DMS153 (cell line): ENCODE measurements at regions not wholly inside any gene's neighbourhood (a gene's known extent, or its start where the extent isn't known, plus 50 kb on each side); places are given as distances from the start of the nearest gene placed in this dataset.
"Not testable (repeated sequence)": the region's sequence is repeated elsewhere in the genome, so short reads cannot be mapped to it uniquely, and the experiment has no call there.

ENCODE experiments used
- DNase-seq: peaks from one replicate; lab custom pipeline; 2025; lab: John Stamatoyannopoulos, UW

DNA sequence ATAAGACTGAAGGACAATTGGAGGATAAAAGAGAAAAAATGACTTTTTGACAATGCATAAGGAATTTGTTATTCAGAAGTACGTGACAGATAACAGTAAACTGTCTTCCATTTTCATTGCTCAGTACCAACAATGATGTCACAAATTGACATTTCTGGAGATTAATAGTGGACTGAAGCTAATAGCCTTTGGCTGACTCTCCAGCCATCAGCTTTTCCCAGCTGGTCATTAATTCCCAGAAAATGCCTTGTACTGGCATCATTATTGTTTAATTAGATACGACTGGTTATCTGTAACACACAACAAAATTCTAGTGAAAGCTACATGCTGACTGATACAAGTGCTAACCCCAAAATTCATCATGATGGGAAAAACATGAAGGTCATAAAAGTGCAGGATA is 147.9 kb upstream of the FGF13 start:
- no peak for DNase-seq

DNA sequence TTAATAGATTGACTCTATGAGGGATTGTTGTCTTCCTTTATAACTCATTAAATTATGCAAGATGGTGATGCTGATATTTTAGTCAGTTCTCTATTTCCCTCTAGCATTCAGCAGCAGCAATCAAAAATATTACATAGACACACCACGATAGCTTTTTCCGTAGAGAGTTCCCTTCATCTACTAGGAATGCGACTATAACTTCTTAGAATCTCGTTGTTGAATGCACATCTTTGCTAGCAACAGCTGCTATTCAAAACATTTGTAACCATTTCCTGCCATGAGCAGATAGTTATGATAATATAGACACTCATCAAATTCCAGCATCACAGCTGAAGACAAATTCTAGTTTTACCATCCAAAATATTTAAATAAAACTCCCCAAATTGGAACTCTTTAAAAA is 147.4 kb upstream of the FGF13 start:
- DNase-seq: no peak

DNA sequence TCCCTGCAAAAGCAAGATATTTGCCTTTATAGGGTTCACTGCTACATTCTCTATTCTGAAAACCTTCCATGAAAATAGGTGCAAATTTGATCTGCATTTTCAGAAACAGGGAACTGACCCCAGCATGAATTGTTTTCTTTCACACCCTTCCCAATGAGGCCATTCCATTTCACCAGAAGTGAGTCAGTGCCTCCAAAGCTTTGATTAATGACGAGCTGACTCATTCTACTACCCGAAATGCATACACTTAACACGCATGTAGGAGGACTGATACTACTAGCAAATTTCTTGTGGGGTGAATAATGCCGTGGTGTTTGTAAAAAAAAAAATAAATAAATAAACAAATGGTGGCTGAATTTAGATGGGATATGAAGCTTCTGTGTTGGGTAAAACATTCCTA is 146.9 kb upstream of the FGF13 start:
- no peak for DNase-seq

DNA sequence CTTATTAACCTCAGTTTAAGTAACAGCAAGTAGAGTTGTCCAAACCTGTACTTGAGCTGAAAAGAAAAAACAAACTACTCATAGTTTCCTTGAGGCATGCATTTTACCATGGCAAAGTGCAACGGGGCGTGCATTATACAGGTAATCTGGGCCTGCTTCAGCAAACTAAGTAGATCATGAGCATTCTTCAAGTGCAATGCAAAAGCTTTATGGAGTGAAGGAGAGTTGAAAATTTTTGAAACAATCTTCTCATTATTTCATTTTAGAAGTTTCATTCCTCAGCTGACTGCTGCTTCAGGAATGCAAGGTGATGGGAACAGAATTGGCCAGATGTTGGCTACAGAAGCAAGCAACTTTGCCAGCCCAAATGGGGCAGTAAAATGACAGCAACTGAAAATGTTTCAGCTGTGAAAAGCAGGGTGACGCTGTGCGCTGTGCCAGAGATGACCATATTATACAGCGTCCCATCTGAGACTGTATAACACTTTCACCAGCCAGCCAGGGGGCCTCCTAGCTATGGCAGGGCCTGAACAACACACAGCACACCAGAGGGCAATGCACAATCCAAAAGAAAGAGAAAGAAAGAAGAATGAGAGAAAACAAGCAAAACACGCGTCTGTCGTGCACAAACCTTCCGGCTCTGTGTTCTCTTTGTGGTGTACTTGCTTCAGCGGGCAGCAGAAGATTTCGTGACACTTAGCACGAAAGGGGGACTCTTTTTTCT is 145.5 kb upstream of the FGF13 start:
- no peak for DNase-seq

DNA sequence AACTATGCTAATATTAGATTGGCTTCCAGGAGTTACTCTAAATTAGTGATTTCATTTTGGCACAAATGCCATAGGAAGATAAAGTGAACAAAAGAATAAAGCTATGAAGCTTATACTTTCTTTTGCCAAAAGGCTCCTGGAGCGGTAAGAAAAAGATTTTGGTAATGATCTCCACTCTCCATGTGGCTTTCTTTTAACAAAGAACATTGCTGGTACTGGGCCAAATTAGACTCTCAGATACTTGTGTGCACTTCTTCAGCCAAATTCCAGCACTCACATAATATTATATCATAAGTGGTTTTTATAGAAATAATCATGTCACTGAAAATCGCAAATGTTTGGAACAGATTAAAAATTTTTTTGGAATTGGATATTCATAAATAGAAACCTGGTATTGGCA is 142.4 kb upstream of the FGF13 start:
- DNase-seq: no peak

DNA sequence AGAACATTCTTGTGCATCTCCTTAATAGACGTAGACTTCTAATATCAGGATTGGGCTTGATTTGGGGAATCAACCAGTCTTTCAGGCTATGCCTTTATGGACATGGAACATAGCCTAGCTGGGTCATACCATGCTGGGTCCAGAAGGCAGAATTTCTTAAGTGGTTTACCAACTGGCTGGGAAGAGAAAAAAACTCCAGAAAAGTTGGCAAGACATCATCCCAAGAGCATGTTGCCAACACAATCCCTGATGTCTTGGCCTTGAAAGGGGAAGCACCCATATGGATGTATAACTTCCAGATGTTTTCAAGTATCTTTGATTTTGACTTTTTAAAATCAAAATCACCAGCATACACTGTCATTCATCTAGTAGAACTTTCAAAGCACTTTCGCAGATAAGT is 138.0 kb upstream of the FGF13 start:
- DNase-seq: no peak

DNA sequence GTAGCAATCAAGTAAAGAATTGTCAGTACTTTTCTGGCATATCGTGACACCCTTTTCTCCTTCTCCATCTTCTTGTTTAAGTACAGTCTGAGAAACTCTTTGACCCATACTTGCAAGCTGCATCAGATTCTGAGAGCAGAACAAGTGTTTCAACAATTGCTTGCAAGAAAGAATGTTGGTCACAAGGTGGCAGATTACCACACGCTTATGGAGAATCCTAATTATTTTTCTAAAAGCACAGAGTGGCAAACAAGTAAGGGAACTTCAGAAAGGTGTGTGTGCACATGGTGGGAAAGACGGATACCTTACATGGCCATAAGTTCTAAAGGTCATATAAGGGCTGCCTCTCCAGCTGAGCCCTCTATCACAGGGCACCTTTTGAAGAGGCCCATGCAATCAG is 136.4 kb upstream of the FGF13 start:
- DNase-seq: no peak

DNA sequence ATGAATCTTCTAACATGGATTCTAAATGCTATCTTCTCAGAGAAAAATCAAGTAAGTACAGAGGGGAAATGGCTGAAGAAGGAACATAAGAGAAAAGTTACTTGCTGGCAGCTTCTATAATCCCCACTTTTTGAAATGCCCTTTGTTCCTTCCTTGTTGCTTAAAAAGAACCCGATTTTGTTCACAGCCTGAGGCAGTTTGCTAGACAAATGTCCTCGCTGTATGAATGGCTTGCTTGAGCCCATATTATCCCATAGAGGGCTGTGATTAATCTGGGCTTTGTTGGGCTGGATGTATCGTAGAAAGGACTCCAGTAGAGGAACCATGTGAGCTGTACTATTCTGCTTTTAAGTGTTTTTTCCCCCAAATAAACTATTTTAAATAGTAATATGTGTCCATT is 134.3 kb upstream of the FGF13 start:
- no peak for DNase-seq

DNA sequence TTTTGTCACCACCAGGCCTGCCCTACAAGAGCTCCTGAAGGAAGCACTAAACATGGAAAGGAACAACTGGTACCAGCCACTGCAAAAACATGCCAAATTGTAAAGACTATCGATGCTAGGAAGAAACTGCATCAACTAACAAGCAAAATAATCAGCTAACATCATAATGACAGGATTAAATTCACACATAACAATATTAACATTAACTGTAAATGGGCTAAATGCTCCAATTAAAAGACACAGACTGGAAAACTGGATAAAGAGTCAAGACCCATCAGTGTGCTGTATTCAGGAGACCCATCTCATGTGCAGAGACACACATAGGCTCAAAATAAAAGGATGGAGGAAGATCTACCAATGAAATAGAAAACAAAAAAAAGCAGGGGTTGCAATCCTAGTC is 95.9 kb upstream of the FGF13 start:
- not testable (repeated sequence) for DNase-seq

DNA sequence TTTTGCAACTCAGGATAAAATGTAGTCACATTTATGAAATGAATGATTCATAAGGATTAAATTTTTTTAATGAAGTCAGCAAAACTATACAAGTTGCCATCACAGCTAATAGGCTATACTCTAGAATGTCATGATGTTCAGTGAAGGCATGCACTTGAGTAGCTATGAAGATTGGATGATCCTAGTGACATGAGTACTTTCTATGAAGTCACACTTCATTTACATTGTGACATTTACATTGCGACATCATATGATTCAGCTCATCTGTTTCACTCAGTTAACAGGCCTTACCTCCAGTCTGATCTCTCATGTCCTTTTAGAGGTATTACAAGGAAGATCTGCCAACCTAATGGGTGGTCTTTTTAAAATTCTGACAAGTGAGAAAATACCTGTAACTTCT is 82.7 kb upstream of the FGF13 start:
- no peak for DNase-seq

DNA sequence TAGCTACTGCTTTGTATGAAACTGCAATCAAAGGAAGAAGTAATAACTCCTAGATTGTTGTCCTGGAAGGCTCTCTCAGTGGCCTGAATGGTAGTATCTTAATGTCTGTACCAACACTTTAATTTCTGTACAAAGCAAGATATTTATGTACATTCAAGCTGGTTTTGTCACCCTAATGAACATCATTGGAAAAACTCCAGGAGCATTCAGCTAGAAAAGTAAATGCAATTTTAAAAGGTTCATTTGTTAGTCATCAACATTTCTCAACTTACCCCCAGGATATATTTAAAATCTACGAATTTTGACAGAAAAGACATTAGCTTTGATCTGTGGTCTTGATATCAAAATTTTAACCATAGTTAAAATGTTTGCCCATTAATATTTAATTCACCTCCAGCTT is 80.0 kb upstream of the FGF13 start:
- no peak for DNase-seq

DNA sequence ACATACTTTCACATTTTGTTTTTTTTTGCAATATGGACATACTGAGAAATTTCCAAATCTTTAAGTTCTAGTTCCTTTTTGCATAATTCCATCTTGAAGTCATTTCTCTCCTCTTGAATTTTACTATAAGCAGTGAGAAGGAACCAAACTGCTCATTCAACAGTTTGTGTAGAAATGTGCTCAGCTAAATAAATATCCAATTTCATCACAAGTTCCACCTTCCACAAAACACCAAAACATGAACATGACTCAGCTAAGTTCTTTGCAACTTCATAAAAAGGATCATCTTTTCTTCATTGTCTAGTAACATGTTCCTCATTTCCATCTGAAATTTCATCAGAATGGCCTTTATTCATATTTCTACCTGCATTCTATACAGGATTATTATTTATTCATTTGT is 77.3 kb upstream of the FGF13 start:
- DNase-seq: no peak

DNA sequence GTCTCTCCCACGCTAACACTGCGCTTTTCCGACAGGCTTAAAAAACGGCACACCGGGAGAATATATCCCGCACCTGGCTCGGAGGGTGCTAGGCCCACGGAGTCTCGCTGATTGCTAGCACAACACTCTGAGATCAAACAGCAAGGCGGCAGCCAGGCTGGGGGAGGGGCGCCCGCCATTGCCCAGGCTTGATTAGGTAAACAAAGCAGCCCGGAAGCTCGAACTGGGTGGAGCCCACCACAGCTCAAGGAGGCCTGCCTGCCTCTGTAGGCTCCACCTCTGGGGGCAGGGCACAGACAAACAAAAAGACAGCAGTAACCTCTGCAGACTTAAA is 67.0 kb upstream of the FGF13 start:
- DNase-seq: not testable (repeated sequence)

DNA sequence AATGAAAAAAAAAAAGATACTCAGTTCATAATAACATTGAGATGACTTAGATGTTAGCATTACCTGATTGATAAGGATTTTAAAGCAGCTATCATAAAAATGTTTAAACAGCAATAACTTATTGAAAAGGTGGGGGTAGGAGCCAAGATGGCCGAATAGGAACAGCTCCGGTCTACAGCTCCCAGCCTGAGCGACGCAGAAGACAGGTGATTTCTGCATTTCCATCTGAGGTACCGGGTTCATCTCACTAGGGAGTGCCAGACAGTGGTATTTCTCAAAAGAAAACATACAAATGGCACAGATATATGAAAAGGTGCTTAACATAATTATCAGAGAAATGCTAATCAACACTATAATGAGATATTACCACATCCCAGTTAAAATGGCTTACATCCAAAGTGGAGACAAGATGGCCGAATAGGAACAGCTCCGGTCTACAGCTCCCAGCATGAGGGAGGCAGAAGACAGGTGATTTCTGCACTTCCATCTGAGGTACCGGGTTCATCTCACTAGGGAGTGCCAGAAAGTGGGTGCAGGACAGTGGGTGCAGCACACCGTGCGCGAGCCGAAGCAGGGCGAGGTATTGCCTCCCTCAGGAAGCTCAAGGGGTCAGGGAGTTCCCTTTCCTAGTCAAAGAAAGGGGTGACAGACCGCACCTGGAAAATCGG is 66.5 kb upstream of the FGF13 start:
- not testable (repeated sequence) for DNase-seq

DNA sequence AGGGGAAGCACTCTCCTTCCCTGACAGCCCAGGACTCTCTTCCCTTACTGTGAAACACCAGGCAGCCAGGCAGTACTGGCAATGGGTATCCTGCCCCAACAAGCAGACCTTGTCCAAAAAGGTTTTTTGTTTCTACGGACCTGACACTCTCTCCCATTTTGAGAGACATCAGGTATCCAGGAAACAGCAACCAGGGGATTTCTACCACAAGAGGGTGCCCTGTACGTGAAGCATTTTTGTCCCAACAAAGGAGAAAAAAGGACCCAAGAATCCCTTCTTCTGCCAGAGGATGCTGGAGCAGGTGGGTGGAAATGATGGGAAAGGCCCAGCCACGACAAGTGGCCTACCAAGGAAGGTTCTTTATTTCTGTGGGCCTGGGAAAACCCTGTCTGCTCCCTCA is 65.7 kb upstream of the FGF13 start:
- DNase-seq: no peak

DNA sequence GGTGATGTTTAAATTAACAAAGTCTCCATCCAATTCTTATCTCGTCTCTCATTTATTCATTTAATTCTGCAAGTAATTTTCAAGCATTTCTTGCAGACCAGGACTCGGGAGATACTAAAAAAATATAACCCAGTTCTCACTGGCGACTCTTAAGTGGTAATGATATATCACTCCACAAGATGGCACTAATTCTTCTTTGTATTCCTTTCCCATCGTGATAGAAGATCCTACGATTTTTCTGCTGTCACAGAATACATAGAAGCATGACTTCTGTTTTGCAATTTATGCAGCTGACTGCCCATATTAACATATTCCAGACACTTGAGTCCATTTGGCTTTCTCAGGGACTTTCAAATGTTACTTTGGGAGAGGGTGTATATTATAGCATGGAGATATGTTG is 64.0 kb upstream of the FGF13 start:
- DNase-seq: peak; percentile 29

DNA sequence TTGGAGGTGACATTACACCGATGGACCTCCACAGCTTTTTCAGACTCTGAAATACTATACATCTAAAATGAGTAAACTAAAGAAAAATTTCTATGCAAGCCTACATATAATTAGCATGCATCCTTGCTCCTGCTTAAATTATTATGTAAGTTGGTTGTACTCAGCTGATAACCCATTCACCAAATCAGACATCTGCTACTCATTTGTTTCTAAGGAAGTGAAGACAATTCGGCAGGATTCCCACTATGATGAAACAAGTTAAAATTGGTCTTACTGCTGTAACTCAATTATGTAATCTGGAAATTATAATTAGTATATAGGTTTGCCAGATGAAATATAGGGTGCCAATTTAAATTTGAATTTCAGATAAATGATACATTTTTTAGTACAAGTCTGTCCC is 59.5 kb upstream of the FGF13 start:
- DNase-seq: no peak

DNA sequence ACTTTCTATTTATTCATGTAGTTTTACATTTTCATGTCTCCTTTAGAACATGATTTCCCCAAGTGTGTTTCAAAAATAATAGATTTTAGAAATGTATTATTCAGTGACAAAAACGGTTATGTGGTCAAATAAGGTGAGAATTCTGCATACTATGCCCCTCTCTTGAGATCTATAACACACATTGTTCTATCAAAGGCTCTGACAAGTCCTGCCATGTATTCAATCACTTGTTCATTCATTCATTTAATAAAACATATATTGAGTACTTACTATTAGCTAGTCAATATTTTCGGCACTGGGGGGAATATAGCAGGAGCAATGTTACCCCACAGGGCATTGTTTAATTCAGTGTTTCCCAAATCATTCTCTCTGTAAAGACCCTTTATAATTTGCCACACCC is 58.4 kb upstream of the FGF13 start:
- no peak for DNase-seq

DNA sequence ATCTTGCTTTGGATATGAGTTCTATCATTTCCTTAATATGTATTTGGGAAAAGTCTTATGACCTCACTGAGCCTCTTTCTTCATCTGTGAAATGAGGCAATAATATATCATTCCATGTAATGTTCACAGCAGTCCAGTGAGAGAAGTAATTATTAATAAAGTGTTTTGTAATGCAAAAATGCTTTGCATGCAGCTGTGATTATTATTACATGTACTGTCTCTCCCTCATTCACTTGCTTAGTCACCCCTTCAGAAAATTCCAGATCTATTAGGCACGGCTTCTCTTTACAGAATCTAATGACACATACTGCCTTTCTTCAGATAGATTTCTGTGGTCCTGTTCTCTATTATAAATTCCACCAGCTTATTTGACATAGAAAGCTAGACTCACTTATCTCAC is 53.5 kb upstream of the FGF13 start:
- DNase-seq: no peak

DNA sequence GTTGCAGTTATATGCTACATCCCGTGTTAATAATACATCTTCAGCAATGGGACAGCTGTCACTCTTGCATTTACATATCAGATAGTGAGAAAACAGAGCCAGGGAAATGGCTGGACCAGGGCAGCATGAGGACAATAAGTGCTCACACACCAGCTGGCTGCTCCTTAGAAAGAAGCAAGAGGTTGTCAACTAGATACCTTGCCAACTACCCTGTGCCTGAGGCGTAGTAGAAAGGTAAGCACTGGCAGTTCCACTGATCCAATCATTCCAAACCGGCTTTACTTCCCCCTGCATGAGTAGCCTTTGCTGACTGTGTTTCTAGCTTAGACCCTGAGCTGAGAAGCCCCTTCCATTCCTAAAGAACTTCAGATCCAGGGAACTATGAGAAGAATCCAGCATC is 52.2 kb upstream of the FGF13 start:
- no peak for DNase-seq

DNA sequence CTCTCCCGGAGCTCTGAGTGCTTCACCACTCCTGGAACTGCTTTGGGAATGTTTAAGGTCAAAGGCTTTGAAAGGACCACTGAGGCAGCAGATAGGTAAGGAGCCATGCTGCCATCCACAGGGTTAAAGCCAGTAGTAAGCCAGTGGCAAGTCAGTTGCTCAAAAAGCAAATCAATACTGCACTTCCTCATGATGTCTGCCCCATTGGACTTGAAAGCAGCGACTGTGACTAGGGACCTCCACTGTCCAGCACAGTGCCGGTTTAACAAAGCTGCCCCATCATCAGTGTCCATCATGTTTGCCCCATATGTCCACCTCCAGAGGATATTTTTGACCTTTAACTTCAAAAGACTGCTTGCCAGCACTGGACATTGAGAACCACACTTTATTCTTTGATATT is 49.9 kb upstream of the FGF13 start:
- no peak for DNase-seq
